H9 (cell line): ENCODE measurements at regions not wholly inside any gene's neighbourhood (a gene's known extent, or its start where the extent isn't known, plus 50 kb on each side); places are given as distances from the start of the nearest gene placed in this dataset.

Source experiments
- DNase-seq: peaks from one replicate; pipeline ENCODE4 v3.0.0-alpha.2; 2017
- H2AFZ ChIP-seq: one replicate; pipeline ENCODE4 v1.6.1; 2013; ENCODE audit warnings: mild to moderate bottlenecking, low read length, control low read depth, moderate library complexity
- H2AK5ac ChIP-seq: 2 replicates; pipeline ENCODE4 v1.6.1; 2013; ENCODE audit warnings: low read length, control low read depth, mixed read lengths; ENCODE audit not compliant: insufficient read length
- H2BK120ac ChIP-seq: one replicate; pipeline ENCODE4 v1.6.1; 2013; ENCODE audit warnings: low read depth, mild to moderate bottlenecking, low read length, control low read depth, inconsistent platforms; ENCODE audit not compliant: poor library complexity, severe bottlenecking
- H2BK12ac ChIP-seq: 2 replicates; pipeline ENCODE4 v1.6.1; 2013; ENCODE audit warnings: low read length, control low read depth, mixed read lengths, low read depth; ENCODE audit not compliant: insufficient read length
- H2BK15ac ChIP-seq: 2 replicates; pipeline ENCODE4 v1.6.1; 2013; ENCODE audit warnings: low read depth, low read length, control low read depth
- H2BK20ac ChIP-seq: one replicate; pipeline ENCODE4 v1.6.1; 2013; ENCODE audit warnings: low read depth, mild to moderate bottlenecking, low read length, control low read depth, inconsistent platforms; ENCODE audit not compliant: poor library complexity, severe bottlenecking
- H2BK5ac ChIP-seq: 2 replicates; pipeline ENCODE4 v1.6.1; 2013; ENCODE audit warnings: low read length, control low read depth, mixed read lengths; ENCODE audit not compliant: insufficient read length
- H3K14ac ChIP-seq: 2 replicates; pipeline ENCODE4 v1.6.1; 2013; ENCODE audit warnings: low read length, control low read depth; ENCODE audit not compliant: insufficient read depth
- H3K18ac ChIP-seq: 2 replicates; pipeline ENCODE4 v1.6.1; 2013; ENCODE audit warnings: low read depth, mild to moderate bottlenecking, mixed read lengths, low read length, control low read depth; ENCODE audit not compliant: insufficient read length
- H3K23ac ChIP-seq: 2 replicates; pipeline ENCODE4 v1.6.1; 2013; ENCODE audit warnings: low read length, control low read depth, mixed read lengths, low read depth; ENCODE audit not compliant: insufficient read length
- H3K23me2 ChIP-seq: 2 replicates; pipeline ENCODE4 v1.6.1; 2013; ENCODE audit warnings: low read depth, mild to moderate bottlenecking, mixed read lengths, low read length, control low read depth; ENCODE audit not compliant: insufficient read length, poor library complexity, severe bottlenecking
- H3K27ac ChIP-seq: 2 replicates; pipeline ENCODE4 v1.5.1; 2013; ENCODE audit warnings: low read length, control low read depth, mixed read lengths, low read depth; ENCODE audit not compliant: insufficient read length
- H3K27me3 ChIP-seq: 2 replicates; pipeline ENCODE4 v1.6.1; 2013; ENCODE audit warnings: low read length, control low read depth, inconsistent platforms; ENCODE audit not compliant: insufficient read depth
- H3K4ac ChIP-seq: 2 replicates; pipeline ENCODE4 v1.6.1; 2013; ENCODE audit warnings: low read depth, mild to moderate bottlenecking, control low read depth, inconsistent platforms, low read length, moderate library complexity
- H3K4me1 ChIP-seq: 2 replicates; pipeline ENCODE4 v1.6.1; 2013; ENCODE audit warnings: low read length, control low read depth, inconsistent platforms; ENCODE audit not compliant: insufficient read depth
- H3K4me2 ChIP-seq: 2 replicates; pipeline ENCODE4 v1.6.1; 2013; ENCODE audit warnings: low read length, control low read depth, mixed read lengths; ENCODE audit not compliant: insufficient read length, insufficient read depth
- H3K56ac ChIP-seq: 2 replicates; pipeline ENCODE4 v1.6.1; 2013; ENCODE audit warnings: low read depth, mild to moderate bottlenecking, mixed read lengths, low read length, control low read depth; ENCODE audit not compliant: insufficient read length
- H3K79me1 ChIP-seq: 2 replicates; pipeline ENCODE4 v1.6.1; 2013; ENCODE audit warnings: low read depth, mild to moderate bottlenecking, moderate library complexity, low read length, control low read depth, inconsistent platforms; ENCODE audit not compliant: insufficient read depth, poor library complexity, severe bottlenecking
- H3K79me2 ChIP-seq: 2 replicates; pipeline ENCODE4 v1.6.1; 2013; ENCODE audit warnings: low read length, control low read depth, inconsistent platforms; ENCODE audit not compliant: insufficient read depth
- H3K9ac ChIP-seq: 2 replicates; pipeline ENCODE4 v1.6.1; 2013; ENCODE audit warnings: low read length, control low read depth, mixed read lengths; ENCODE audit not compliant: insufficient read length; ENCODE audit errors: extremely low read depth
- H3K9me3 ChIP-seq: one replicate; pipeline ENCODE4 v1.6.1; 2013; ENCODE audit warnings: low read depth, low read length, inconsistent platforms; ENCODE audit not compliant: control insufficient read depth
- H3T11ph ChIP-seq: one replicate; pipeline ENCODE4 v1.6.1; 2013; ENCODE audit warnings: mild to moderate bottlenecking, low read length, control low read depth, inconsistent platforms
- H4K20me1 ChIP-seq: one replicate; pipeline ENCODE4 v1.6.1; 2013; ENCODE audit not compliant: control insufficient read depth, insufficient read length, insufficient read depth
- H4K5ac ChIP-seq: 2 replicates; pipeline ENCODE4 v1.6.1; 2013; ENCODE audit warnings: low read depth, mild to moderate bottlenecking, mixed read lengths, low read length, control low read depth; ENCODE audit not compliant: insufficient read length
- H4K8ac ChIP-seq: replicated peaks from 2 replicates; pipeline ENCODE4 v1.6.1; 2013; ENCODE audit warnings: low read length, control low read depth, mixed read lengths, low read depth; ENCODE audit not compliant: insufficient read length
- H4K91ac ChIP-seq: 2 replicates; pipeline ENCODE4 v1.6.1; 2013; ENCODE audit warnings: low read depth, mild to moderate bottlenecking, moderate library complexity, mixed read lengths, low read length, control low read depth; ENCODE audit not compliant: insufficient read length
- H3K27ac Mint-ChIP-seq, 3 experiments: 2 replicates in 2 of 3; 3 replicates in 1 of 3; pipeline ENCODE4 v1.8.0; 2020 to 2021; ENCODE audit warnings: mixed read lengths in 3 of 3, mild to moderate bottlenecking in 1 of 3, moderate library complexity in 1 of 3
- H3K27me3 Mint-ChIP-seq: 2 replicates; pipeline ENCODE4 v1.8.0; 2021; ENCODE audit warnings: low read depth, mild to moderate bottlenecking, moderate library complexity, mixed read lengths
- H3K36me3 Mint-ChIP-seq, 3 experiments: 2 replicates in 2 of 3; 3 replicates in 1 of 3; pipeline ENCODE4 v1.8.0; 2020 to 2021; ENCODE audit warnings: low read depth in 3 of 3, mixed read lengths in 3 of 3; ENCODE audit not compliant: insufficient read depth in 1 of 3
- H3K4me1 Mint-ChIP-seq, 2 experiments: 2 replicates each; pipeline ENCODE4 v1.8.0; 2020; ENCODE audit warnings: mixed read lengths in 2 of 2
- H3K4me3 Mint-ChIP-seq, 2 experiments: 2 replicates in 1 of 2; 3 replicates in 1 of 2; pipeline ENCODE4 v1.8.0; 2020 to 2021; ENCODE audit warnings: mild to moderate bottlenecking in 2 of 2, mixed read lengths in 2 of 2, moderate library complexity in 1 of 2
- H3K9me3 Mint-ChIP-seq, 2 experiments: 2 replicates in 1 of 2; 3 replicates in 1 of 2; pipeline ENCODE4 v1.8.0; 2020; ENCODE audit warnings: mild to moderate bottlenecking in 2 of 2, mixed read lengths in 2 of 2, moderate library complexity in 1 of 2
- WGBS: extraction: QIAGEN DNeasy Blood & Tissue Kit; methylation state at CpG from one replicate; pipeline ENCODE4 v1.1.7; 2013; ENCODE audit warnings: missing lambda C conversion rate, low lambda C conversion rate, mixed read lengths; ENCODE audit not compliant: insufficient read length; ENCODE audit errors: extremely low coverage; 5-methylcytosine and 5-hydroxymethylcytosine counted together
- TF ChIP-seq, protein P1 (sequence below): fragments of 200-600 bp; sonication (generic); conservative IDR thresholded peaks from 3 replicates; pipeline ENCODE4 v1.8.0; 2021; ENCODE audit warnings: antibody characterized with exemption, mild to moderate bottlenecking

DNA sequence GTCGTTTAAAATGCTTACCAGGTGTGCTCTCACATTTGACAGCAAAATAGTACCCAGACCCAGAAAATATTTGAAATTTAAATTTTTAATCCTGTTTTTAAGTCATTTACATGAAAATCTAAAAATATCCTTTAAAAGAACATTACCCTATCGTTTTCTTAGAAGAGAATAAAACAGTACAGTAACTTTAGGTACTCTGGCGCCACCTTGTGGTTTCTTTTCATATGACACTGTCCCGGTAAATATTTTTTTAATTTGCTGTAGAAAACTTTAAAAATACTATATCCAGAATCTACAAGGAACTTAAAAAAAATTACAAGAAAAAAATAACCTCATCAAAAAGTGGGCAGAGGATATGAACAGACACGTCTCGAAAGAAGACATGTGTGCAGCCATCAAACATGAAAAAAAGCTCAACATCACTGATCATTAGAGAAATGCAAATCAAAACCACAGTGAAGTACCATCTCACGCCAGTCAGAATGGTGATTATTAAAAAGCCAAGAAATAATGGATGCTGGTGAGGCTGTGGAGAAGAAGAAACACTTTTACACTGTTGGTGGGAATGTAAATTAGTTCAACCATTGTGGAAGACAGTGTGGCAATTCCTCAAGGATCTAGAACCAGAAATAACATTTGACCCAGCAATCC, 129.2 kb downstream of the RGS21 start:
- no peaks in the 10 kb centered on the region for H3K23me2 ChIP-seq
- Mint-ChIP-seq H3K36me3 (no peaks in the 10 kb centered on the region), H3K27me3 (no peaks in the 10 kb centered on the region; the same call in 1 of the 2 replicates), H3K9me3 (no peaks in the 10 kb centered on the region), H3K4me3 (no peak overlapping the region), H3K4me1 (peaks cover 3% of the 10 kb centered on the region in 2 experiments), H3K27ac (no peak overlapping the region)
- no peak overlapping the region for H3K9ac ChIP-seq
- H2BK15ac ChIP-seq, result no peak overlapping the region
- no peak overlapping the region for H3K14ac ChIP-seq
- H3K56ac ChIP-seq, result no peak overlapping the region
- no peak overlapping the region for H4K91ac ChIP-seq
- no peaks in the 10 kb centered on the region for H4K20me1 ChIP-seq
- H2BK20ac ChIP-seq, result no peak overlapping the region
- DNase-seq, result no peak
- H3K79me2 ChIP-seq, result no peaks in the 10 kb centered on the region
- peaks cover 3% of the 10 kb centered on the region for H3K4me1 ChIP-seq
- H3K27ac ChIP-seq, result no peak overlapping the region
- H2BK5ac ChIP-seq, result no peak overlapping the region
- H3T11ph ChIP-seq, result no peak overlapping the region
- H2BK12ac ChIP-seq, result no peak overlapping the region
- H3K27me3 ChIP-seq, result no peaks in the 10 kb centered on the region
- H3K4me2 ChIP-seq, result no peak overlapping the region
- H3K18ac ChIP-seq, result no peak overlapping the region
- no peaks in the 10 kb centered on the region for H3K9me3 ChIP-seq
- no CpG with 5 or more reads among the region's 7 CpGs for WGBS
- no peak overlapping the region for H4K8ac ChIP-seq
- H3K4ac ChIP-seq, result no peak overlapping the region
- TF ChIP-seq, protein P1, sequence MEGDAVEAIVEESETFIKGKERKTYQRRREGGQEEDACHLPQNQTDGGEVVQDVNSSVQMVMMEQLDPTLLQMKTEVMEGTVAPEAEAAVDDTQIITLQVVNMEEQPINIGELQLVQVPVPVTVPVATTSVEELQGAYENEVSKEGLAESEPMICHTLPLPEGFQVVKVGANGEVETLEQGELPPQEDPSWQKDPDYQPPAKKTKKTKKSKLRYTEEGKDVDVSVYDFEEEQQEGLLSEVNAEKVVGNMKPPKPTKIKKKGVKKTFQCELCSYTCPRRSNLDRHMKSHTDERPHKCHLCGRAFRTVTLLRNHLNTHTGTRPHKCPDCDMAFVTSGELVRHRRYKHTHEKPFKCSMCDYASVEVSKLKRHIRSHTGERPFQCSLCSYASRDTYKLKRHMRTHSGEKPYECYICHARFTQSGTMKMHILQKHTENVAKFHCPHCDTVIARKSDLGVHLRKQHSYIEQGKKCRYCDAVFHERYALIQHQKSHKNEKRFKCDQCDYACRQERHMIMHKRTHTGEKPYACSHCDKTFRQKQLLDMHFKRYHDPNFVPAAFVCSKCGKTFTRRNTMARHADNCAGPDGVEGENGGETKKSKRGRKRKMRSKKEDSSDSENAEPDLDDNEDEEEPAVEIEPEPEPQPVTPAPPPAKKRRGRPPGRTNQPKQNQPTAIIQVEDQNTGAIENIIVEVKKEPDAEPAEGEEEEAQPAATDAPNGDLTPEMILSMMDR, result peak; percentile 87
- no peak overlapping the region for H2AK5ac ChIP-seq
- H3K23ac ChIP-seq, result no peak overlapping the region
- H3K79me1 ChIP-seq, result no peaks in the 10 kb centered on the region
- no peak overlapping the region for H2AFZ ChIP-seq
- no peak overlapping the region for H4K5ac ChIP-seq
- no peak overlapping the region for H2BK120ac ChIP-seq
